Activated CD4-positive, alpha-beta T cell treated with anti-CD3 and anti-CD28 coated beads, Interleukin-2, amount 50 U/mL, for 24 hours (primary cell): ENCODE measurements at regions not wholly inside any gene's neighbourhood (a gene's known extent, or its start where the extent isn't known, plus 50 kb on each side); places are given as distances from the start of the nearest gene placed in this dataset.
"Not testable (repeated sequence)": the region's sequence is repeated elsewhere in the genome, so short reads cannot be mapped to it uniquely, and the experiment has no call there.

ENCODE experiments used
- DNase-seq, 2 donors: peaks; one replicate each; pipeline ENCODE4 v3.0.0-alpha.2; 2020; ENCODE audit warnings: low read depth in 1 of 2, low spot score in 1 of 2

DNA sequence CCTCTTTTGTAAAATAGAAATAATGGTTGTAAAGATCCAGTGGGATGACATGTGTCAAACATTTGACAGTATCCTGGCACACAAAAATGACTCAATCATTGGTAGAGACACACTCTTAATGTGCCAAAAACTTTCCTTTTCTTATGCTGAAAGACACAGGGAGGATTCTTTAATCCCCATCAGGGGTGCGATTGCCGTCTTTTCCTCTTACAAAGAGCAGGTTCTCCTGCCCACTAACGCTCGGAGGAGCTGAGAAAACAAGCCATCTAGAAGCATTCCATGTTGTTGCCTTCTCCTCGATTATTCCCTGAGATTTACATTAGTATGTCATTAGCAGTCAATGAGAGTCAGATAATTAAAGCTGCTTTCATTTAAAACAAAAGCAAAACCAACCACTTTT lies 342.6 kb upstream of the CCNH start:
- DNase-seq = no peak

DNA sequence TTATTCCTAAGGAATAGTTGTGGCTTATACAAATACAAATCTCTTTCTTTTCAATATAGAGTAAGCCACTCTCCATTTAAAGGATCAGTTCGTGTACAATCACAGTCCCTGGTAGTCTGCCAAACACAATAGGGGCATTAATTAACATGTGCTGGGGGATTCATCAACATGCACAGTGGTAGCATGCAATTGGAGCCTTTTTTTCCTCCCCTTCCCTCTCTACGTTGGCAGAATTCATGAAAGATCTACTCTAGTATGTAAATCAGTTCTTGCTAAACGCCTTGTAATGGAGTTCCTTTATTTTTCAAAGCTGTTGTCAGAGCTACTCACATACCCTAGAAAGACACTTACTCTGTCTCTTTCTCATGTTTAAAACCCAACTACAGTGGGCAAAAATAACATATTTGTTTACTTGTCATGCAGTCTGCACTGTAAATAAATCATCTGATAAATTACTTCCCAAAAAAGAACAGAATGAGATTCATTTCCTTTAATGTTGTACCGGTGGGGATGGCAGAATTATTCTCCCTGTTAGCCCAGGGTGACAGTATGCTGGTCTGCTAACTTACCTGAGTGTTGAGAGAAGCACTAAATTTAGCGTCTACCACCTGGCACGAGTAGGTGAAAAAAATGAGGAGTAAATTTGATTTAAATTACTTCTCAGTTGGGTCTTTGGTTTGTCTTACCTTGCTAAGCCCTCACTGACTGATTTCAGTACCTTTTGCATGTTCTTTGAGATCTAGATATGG lies 341.5 kb upstream of the CCNH start:
- no peak for DNase-seq

DNA sequence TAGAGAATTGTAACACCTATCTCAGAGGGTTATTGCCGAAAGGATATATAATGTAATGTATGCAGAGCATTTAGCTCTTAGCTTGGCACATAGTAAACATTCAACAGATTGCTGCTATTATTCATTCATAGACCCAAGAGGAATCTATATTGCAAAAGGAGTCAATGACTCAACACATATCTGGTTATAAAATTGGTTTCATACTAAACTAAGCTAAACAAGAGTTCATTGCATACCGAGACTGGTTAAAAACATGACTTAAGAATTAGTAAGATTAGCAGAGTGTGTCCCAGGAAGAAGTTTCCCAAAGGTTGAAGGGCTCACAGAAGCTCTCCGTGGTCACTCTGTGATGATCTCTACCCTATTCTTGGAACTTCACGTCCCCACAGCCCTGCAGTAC lies 339.6 kb upstream of the CCNH start:
- DNase-seq = no peak

DNA sequence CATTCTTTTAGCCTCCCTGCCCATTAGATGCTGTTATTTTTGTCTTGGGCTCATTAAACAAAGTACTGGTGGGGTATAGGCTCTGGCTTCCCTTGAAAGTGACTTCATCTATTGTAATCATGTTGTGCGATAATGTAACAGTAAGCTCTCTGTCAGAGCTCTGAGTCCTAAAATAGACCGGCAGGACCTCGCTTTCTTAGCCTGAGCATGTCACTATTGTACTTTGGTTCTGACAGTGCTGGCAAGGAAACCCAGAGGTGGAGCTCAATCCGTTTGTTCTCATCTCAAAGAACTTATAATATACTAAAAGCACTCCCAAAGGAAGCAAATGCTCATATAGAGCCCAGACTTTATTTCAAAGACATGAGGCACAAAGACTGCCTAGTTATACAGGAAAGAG lies 339.1 kb upstream of the CCNH start:
- no peak for DNase-seq

DNA sequence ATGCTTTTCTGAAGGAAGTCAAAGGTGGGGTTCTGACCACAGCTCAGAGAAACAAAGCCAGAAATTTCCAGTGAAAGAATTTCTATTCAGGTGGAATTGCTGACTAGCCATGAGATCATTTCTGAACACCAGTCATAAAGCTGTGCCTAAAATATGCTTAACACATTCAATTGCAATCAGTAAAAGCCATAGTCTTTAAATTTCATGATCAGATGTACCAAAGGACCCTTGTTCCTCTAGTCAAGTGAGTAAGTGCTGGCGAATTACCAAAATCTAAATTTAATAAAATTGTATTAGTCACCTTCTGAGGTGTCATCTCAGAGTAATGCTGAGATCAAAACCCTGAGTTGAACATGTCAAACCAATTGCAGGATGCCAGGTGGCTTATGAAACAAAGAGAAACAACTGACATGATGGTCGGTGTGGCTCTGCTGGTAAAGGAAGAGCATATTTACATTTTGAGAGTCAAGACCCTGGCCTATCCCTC lies 334.2 kb upstream of the CCNH start:
- no peak for DNase-seq

DNA sequence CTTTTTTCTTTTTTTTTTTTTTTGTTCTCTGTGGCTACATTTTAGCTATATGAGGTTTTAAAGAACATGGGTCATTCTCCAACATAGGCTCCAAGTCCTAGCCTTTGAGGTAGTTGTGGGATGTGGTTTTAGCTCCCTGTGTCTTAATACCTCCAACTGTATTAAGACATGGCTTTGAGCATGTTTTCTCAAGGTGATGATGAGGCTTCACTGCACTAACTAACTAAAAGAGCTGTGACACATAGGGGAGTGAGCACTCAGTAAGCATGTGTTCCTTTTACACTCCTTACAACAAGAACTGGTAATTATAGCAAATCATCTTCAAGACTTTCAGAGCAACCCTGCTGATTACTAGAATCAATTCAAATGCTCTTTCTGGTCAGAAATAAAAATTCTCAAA lies 333.6 kb upstream of the CCNH start:
- DNase-seq = no peak

DNA sequence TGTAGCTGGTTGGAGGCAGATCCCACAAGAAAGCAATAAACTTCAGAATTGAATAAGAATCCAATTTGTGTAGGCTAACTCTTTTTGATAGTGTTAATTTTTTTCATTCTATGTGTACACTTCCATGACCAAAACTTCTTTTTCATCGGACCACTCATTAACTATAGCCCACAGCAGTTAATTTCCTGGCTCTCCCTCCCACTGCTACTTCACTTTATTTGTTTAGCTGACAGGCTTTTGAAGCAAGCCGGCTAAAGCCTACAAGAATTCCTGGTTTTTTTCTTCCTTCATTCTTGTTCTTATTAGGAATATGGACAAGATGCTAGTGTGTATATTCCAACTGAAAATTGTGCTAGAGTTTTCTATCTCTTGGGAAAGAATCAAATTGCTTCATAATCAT lies 329.2 kb upstream of the CCNH start:
- no peak for DNase-seq

DNA sequence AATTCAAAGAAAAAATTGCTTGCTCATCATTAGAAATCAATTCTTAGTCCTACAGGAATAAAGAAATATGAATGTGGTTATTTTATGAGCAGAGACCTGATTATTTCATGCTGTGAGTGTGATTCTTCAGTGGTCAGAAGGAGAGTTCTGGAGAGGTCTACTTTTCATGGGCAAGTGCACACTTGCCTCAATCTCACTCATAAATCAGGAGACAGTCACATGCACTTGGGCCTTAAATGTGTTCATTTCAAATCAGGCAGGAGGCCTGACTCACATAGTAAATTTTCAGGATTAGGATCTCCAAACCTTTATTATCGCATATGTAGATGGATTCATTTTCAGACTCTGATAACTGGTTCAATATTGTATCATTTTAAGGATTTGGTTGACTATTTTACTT lies 323.2 kb upstream of the CCNH start:
- DNase-seq = no peak

DNA sequence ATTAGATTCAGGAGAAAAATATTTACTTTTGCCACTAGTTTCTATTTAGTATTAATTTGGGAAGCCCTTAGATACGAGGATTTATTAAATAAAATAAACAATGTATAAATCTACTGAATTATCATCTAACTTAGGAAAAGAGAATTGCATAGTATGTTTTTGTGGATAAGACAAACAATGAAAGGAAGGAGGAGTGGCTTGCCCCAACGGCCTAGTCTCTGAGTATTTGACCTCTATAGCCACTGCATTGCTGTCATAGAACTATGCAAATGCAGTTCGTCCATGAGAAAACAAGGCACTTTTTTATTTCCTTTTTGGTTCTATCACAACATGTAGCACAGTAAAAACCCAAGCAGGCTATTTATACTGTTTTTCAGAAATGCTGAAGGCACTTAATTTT lies 321.2 kb upstream of the CCNH start:
- DNase-seq = no peak

DNA sequence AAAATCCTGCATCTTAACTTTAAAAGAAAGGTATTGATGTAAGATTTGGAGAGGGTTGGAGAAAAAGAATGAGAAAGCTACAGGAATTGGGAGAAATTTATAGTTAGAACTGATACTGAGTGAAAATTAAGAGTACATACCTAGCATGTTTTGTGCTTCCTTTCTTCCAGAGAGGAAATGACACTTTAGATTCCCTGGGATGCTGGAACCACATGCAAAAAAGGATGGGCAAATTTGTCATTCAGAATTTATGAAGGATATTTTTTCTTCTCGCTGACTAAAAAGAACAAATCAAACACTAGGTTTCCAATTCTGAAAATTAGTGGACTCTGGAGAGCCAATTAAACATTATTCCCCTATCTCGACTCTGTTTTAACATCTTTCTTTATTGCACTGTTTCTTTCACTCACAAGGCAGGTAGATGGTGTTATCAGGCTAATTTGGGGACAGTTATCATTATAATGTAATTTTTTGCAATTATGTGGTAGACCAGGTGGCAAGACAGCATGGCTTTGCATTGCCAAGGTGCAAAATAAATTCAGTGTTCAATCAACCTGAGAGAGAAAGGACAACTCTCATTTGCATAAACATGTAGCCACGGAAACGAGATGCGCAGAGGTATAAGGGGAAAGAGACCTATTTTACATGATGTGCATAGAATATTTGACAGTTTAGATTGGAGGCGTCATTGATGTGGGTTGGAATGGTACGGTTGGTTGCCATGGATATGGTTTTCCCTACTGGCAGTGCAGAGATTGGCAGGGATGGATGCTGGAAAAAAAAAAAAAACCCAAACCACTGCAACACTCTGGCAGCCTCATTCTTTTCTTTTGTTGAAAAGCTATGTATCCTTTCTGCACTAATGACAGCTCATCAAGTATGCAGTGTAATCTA lies 320.4 kb upstream of the CCNH start:
- DNase-seq = no peak

DNA sequence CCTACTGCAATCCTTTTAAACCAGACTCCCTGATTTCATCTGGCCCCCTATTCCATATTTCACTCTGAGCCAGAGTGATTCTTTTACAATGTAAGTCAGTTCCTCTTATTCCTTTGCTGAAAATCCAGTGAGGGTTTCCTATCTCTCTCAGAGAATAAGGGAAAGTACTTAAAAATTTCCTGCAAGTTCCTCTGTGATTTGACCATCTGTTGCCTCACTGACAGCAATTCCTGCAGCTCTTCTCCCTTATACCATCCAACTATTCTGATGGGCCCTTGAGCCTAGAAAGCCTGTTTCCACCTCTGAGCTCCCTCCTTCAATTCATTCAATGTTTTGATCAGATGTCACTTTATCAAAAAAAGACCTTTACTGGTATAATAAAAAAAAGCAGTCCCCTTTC lies 317.1 kb upstream of the CCNH start:
- no peak for DNase-seq

DNA sequence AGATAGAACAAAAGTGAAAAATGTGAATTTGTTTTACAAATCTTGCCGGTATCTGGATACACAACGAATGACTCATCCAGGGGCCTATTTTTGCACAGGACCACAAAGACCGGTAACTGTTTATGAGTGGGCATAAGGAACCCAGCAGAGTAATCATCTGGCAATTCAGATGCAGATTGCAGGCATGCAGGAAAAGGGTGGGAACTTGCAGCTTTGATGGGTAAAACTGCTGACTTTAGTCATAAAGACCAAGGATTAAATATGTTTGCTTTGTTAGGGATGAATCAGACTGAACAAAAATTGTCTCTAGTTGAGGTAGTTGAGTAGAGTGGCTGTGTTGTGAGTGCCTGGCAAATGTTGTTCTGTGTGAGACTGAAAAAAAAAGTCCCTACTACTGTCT lies 309.6 kb upstream of the CCNH start:
- no peak for DNase-seq

DNA sequence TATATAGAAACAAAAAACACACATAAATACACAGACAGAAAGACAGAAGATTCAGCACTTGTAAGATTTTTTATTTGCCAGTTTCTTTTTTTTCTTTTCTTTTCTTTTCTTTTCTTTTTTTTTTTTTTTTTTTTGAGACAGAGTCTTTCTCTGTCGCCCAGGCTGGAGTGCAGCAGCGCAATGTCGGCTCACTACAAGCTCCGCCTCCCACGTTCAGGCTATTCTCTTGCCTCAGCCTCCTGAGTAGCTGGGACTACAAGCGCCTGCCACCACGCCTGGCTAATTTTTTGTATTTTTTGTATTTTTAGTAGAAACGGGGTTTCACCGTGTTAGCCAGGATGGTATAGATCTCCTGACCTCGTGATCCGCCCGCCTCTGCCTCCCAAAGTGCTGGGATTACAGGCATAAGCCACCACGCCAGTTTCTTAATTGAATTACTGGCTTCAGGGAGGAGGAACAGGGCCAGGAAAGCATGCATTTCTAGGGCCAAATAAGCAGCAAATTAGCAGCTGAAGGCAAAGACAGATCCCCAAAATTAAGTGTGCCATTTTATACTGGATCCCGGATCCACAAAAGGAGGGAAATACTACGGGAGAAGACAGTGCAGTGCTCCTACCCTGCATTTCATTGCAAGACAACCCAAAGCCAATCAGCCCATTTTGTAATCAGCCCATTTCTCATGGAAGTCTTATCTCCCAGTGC lies 305.6 kb upstream of the CCNH start:
- DNase-seq = not testable (repeated sequence)

DNA sequence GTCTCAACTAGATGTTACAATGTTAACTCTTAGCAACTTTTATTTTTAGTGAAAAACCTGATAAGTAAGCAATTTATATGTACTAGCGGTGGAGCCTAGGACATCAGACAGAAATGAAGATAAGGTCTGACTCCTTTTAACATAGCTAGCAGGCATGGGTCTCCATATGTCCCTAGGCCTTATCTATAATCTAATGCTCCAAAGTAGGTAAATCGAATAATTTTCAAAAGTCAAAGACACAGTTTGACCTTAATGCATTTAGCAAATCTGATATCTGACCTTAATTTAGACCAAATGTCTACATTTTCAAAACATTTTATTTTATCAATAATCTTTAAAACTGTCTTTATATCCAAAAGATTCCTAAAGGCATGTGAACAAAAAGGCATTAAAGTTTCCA lies 305.0 kb upstream of the CCNH start:
- no peak for DNase-seq

DNA sequence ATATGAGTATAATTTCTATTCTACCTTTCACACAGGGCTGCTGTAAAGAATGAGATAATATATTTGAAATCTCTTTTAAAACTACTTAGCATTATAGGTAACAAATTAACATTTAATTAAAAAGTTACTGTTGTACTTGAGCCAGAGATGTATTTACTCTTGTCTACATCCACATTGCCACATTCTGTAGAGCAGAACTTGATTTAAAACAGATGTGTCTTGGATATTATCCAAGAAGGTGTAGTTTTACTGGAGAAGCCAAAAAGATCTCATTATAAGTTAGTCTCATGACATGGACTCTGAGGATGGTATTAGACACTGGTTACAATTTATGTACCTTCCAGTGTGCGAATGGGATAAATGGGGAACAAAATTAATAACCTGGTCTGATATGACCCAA lies 293.1 kb upstream of the CCNH start:
- DNase-seq = no peak

DNA sequence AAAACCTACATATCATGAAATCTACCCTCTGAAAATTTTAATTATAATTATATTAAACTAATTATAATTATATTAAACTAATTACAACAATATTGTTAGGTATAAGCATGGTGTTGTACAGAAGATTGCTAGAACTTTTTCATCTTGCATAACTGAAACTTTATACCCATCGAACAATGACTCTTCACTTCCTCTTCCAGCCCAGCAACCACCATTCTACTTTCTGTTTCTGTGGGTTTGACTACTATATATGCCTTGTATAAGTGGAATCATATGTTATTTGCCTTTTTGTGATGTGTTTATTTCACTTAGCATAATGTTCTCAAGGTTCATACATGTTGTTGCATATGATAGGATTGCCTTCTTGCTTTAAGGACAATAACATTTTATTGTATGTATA lies 274.2 kb upstream of the CCNH start:
- DNase-seq = no peak

DNA sequence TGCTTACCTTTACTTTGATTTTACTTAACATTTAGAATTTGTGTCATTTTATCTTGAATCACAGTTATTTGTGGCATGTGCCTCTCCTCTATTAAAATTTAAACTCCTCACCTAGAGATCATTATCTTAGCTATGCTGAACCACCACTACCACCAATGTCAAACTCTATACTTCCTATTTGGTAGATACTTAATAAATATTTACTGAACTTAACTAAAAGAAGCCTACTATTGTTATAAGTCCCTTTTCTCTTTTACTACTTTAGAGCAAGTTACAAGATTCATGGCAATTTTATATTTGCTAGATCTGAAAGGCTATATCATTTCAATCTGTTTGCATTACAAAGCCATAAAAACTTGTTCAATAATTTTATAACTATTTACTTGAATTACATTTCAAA lies 273.3 kb upstream of the CCNH start:
- DNase-seq = no peak

DNA sequence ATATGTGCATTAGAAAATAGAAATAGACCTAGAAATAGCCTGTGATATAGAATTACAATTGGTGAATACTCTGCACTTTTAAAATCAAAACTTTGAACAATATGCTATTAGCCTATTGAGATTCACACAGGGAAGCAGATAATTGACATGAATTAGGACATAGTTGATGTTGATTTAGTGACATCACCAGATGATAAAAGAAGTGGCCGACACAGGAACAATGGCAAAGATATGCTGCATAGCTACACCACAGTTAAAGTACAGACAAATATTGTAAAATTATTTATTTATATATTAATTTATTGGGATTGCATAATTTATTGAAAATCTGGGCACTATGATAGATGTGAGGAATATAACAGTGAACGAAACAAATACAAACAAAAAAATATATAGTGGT lies 261.5 kb upstream of the CCNH start:
- DNase-seq = no peak

DNA sequence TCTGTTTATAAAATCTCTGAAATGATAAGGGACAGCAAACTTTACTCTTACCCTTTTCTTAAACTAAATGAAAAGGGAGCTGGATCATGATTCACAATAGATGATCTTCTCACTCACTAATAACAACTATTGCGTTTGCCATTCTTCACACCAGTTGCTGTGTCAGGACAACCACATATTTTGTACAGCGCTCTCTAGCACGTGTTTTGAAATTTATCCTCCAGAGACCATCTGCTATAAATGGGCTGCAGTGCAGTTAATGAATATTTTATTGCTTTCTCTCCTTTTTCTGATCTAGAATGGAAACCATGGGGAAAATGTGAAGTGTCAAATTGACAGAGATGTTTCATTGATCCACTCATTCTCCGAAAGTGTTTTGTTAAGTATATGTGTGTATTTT lies 258.4 kb upstream of the CCNH start:
- DNase-seq = no peak

DNA sequence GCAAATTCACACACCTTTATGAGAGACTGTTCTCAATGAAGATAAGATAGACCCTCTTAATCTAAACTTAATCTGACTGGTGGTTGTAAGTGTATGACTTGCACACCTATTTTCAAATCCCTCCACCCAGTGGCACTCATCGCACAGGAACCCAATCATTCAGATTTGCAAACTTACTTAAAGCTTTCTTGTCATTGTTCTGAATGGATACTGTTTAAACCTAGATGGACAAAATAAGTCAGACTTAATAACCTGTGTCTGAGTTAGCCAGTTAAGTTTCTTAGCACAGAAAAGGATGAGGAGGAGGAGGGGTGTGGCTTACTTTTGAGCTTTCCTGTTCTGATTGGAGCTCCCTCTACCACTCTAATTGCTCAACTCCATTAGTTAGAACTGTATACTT lies 252.4 kb upstream of the CCNH start:
- DNase-seq = no peak

DNA sequence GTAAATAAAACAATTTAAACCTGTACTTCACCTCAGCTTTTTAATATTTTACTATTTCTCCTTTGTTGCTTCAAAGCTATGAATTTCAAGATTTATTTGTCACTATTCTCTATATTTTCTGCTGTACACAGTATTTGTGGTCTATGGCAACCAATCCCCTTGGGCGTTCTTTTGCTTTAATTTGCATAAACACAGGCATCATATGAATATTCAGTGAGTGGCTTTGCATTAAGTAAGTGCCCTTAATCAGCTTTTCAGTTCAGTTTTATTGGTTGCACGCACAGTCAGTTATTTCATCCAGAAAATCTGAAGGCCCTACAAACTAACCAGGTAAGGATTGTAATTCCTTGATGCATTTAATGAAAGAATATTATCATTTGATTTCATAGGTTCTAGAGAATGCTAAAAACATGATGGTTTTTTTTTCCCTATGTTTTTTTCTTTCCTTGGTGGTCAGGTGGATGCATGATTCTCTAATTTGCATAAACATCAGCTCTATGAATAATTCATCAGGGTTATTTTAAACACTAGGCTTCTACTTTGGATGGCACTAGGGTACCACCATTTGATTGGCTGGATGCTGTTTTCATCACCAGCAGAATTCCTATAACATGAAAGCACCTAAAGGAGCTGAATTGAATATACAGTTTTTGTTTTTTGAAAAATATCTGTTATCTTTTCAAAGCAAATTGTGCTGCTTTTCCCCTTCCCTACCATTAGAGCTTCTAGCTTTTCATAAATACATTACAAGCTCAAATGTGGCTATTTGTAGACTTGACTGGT lies 249.2 kb upstream of the CCNH start:
- no peak for DNase-seq
